ENCODE measurements at regions not wholly inside any gene's neighbourhood (a gene's known extent, or its start where the extent isn't known, plus 50 kb on each side); places are given as distances from the start of the nearest gene placed in this dataset.

DNA sequence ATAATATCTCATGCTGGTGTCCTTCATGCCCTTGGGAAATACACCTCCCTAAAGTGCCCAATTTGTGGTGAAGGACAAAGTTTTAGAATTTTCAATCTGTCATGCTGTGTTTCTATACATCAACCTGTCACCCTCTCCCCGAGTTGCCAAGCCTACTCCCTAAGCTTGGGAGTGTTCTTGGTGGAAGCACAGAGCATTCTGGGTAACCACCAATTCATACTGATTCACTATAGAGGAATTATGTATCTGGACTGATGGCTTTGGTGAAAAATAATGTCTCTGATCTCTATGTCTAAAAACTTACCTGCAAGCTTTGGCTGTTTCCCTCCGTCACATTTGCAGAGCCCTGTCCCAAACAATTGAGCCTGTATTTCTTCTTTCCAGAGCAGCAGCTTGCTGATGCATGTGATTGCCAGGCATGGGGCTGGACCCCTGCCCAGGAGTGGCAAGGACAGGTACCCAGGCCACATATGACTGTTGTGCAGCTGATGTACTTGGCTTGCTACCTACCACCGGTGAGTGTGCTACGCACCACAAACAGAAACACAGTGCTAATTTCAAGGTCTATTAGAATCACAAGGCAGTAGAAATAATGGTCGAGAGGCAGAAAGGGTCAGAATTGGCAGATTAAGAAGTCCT is 202.8 kb upstream of the CITED2 start:
- TF ChIP-seq, protein P1, sequence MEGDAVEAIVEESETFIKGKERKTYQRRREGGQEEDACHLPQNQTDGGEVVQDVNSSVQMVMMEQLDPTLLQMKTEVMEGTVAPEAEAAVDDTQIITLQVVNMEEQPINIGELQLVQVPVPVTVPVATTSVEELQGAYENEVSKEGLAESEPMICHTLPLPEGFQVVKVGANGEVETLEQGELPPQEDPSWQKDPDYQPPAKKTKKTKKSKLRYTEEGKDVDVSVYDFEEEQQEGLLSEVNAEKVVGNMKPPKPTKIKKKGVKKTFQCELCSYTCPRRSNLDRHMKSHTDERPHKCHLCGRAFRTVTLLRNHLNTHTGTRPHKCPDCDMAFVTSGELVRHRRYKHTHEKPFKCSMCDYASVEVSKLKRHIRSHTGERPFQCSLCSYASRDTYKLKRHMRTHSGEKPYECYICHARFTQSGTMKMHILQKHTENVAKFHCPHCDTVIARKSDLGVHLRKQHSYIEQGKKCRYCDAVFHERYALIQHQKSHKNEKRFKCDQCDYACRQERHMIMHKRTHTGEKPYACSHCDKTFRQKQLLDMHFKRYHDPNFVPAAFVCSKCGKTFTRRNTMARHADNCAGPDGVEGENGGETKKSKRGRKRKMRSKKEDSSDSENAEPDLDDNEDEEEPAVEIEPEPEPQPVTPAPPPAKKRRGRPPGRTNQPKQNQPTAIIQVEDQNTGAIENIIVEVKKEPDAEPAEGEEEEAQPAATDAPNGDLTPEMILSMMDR (IDR thresholded peaks at IDR 0.05), result no peak
- TF ChIP-seq EZH2 (IDR thresholded peaks at IDR 0.05) (no peak), EZH2phosphoT487 (IDR thresholded peaks at IDR 0.05) (no peak)
